ENCODE measurements at regions not wholly inside any gene's neighbourhood (a gene's known extent, or its start where the extent isn't known, plus 50 kb on each side); places are given as distances from the start of the nearest gene placed in this dataset.

- H3K9me3 ChIP-seq (ENCODE audit: insufficient read depth, low read depth, low read length): no peaks in the 10 kb centered on the region
- H3K4me1 ChIP-seq (ENCODE audit: insufficient read depth, low read length): peaks cover 8% of the 10 kb centered on the region
- no peaks in the 10 kb centered on the region for H3K36me3 ChIP-seq (ENCODE audit: insufficient read depth, low read length)
- no peak overlapping the region for H3K27ac ChIP-seq (ENCODE audit: low read depth, low read length)
- 100% methylated on average over 3 of the region's 3 CpGs for WGBS
- H3K4me3 ChIP-seq (ENCODE audit: low read length): no peak overlapping the region
- H3K9ac ChIP-seq (ENCODE audit: low read depth, low read length): no peak overlapping the region
- H3K27me3 ChIP-seq (ENCODE audit: insufficient read depth, low read length): no peaks in the 10 kb centered on the region
Measured at GRCh38 chr4:189822326-189822725, 118.3 kb upstream of the FRG1 start.

- H3K27ac ChIP-seq (ENCODE audit: low read depth, low read length): no peak overlapping the region
- no peak overlapping the region for H3K9ac ChIP-seq (ENCODE audit: low read depth, low read length)
- H3K9me3 ChIP-seq (ENCODE audit: insufficient read depth, low read depth, low read length): no peaks in the 10 kb centered on the region
- peaks cover 8% of the 10 kb centered on the region for H3K4me1 ChIP-seq (ENCODE audit: insufficient read depth, low read length)
- 84% methylated on average over 1 of the region's 3 CpGs for WGBS
- no peaks in the 10 kb centered on the region for H3K27me3 ChIP-seq (ENCODE audit: insufficient read depth, low read length)
- H3K4me3 ChIP-seq (ENCODE audit: low read length): no peak overlapping the region
- no peaks in the 10 kb centered on the region for H3K36me3 ChIP-seq (ENCODE audit: insufficient read depth, low read length)
Measured at GRCh38 chr4:189823591-189823990, 117.1 kb upstream of the FRG1 start.

DNA sequence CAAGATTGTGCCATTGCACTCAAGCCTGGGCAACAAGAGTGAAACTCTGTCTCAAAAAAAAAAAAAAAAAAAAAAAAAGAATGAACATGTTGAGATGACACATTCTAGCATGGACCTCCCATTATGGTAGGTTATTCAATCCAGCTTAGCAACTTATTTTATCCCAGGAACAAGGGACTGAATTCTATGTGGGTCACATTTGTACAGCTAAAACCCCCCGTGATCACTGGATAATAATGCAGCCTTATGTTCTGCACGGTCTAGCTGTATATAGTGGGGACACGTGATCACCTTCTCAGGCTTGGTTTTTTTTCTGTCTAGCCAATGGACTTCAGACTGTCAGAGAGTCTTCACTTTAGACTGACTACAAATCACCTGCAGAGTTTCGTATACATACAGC lies 115.2 kb upstream of the FRG1 start:
- Histone ChIP-seq H3K4me3 (ENCODE audit: low read length) (no peak overlapping the region), H3K27ac (ENCODE audit: low read depth, low read length) (no peak overlapping the region), H3K4me1 (ENCODE audit: insufficient read depth, low read length) (peaks cover 8% of the 10 kb centered on the region), H3K9ac (ENCODE audit: low read depth, low read length) (no peak overlapping the region), H3K9me3 (ENCODE audit: insufficient read depth, low read depth, low read length) (no peaks in the 10 kb centered on the region), H3K27me3 (ENCODE audit: insufficient read depth, low read length) (no peaks in the 10 kb centered on the region), H3K36me3 (ENCODE audit: insufficient read depth, low read length) (no peaks in the 10 kb centered on the region)
- WGBS: 92% methylated on average over 4 of the region's 4 CpGs

GRCh38 chr4:189826657-189827056 lies 114.0 kb upstream of the FRG1 start:
- Histone ChIP-seq H3K4me1 (ENCODE audit: insufficient read depth, low read length) (peaks cover 8% of the 10 kb centered on the region), H3K9ac (ENCODE audit: low read depth, low read length) (no peak overlapping the region), H3K4me3 (ENCODE audit: low read length) (no peak overlapping the region), H3K27ac (ENCODE audit: low read depth, low read length) (no peak overlapping the region), H3K9me3 (ENCODE audit: insufficient read depth, low read depth, low read length) (no peaks in the 10 kb centered on the region), H3K27me3 (ENCODE audit: insufficient read depth, low read length) (no peaks in the 10 kb centered on the region), H3K36me3 (ENCODE audit: insufficient read depth, low read length) (no peaks in the 10 kb centered on the region)
- 76% methylated on average over 4 of the region's 4 CpGs for WGBS

- H3K27ac ChIP-seq (ENCODE audit: low read depth, low read length): no peak overlapping the region
- H3K4me1 ChIP-seq (ENCODE audit: insufficient read depth, low read length): peaks cover 8% of the 10 kb centered on the region
- no peaks in the 10 kb centered on the region for H3K9me3 ChIP-seq (ENCODE audit: insufficient read depth, low read depth, low read length)
- H3K9ac ChIP-seq (ENCODE audit: low read depth, low read length): no peak overlapping the region
- no peaks in the 10 kb centered on the region for H3K36me3 ChIP-seq (ENCODE audit: insufficient read depth, low read length)
- 83% methylated on average over 7 of the region's 7 CpGs for WGBS
- H3K4me3 ChIP-seq (ENCODE audit: low read length): no peak overlapping the region
- no peaks in the 10 kb centered on the region for H3K27me3 ChIP-seq (ENCODE audit: insufficient read depth, low read length)
Measured at GRCh38 chr4:189828081-189828697, 112.5 kb upstream of the FRG1 start.

- no peak overlapping the region for H3K9ac ChIP-seq (ENCODE audit: low read depth, low read length)
- 97% methylated on average over 3 of the region's 6 CpGs for WGBS
- H3K27ac ChIP-seq (ENCODE audit: low read depth, low read length): no peak overlapping the region
- H3K4me1 ChIP-seq (ENCODE audit: insufficient read depth, low read length): no peaks in the 10 kb centered on the region
- no peaks in the 10 kb centered on the region for H3K27me3 ChIP-seq (ENCODE audit: insufficient read depth, low read length)
- H3K36me3 ChIP-seq (ENCODE audit: insufficient read depth, low read length): no peaks in the 10 kb centered on the region
- no peak overlapping the region for H3K4me3 ChIP-seq (ENCODE audit: low read length)
- no peaks in the 10 kb centered on the region for H3K9me3 ChIP-seq (ENCODE audit: insufficient read depth, low read depth, low read length)
Measured at GRCh38 chr4:189832528-189832927, 108.1 kb upstream of the FRG1 start.

DNA sequence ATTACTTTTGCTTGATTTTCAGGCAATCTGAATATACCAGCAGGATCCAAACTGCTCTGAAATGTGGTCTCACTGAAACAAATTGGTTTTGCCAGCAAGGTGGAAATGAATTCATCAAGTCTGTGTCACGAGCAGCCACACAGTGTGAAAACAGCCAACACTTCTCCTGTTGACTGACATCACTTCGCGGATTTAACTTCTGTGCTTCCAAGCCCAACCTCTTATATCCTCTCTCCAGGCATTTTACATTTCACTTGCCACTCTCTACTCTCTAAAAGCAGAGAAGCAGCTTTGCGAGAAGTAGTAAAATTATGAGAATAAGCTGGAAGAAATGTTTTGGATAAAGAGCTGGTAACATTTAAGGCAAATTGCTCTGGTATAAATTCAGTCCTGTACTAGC lies 106.1 kb upstream of the FRG1 start:
- 94% methylated on average over 4 of the region's 4 CpGs for WGBS
- no peak overlapping the region for H3K27ac ChIP-seq (ENCODE audit: low read depth, low read length)

GRCh38 chr4:189835505-189835904 lies 105.2 kb upstream of the FRG1 start:
- no peak overlapping the region for H3K9ac ChIP-seq (ENCODE audit: low read depth, low read length)
- 73% methylated on average over 1 of the region's 1 CpG for WGBS
- no peaks in the 10 kb centered on the region for H3K4me1 ChIP-seq (ENCODE audit: insufficient read depth, low read length)
- H3K27me3 ChIP-seq (ENCODE audit: insufficient read depth, low read length): no peaks in the 10 kb centered on the region
- H3K27ac ChIP-seq (ENCODE audit: low read depth, low read length): no peak overlapping the region
- no peak overlapping the region for H3K4me3 ChIP-seq (ENCODE audit: low read length)
- H3K9me3 ChIP-seq (ENCODE audit: insufficient read depth, low read depth, low read length): no peaks in the 10 kb centered on the region
- no peaks in the 10 kb centered on the region for H3K36me3 ChIP-seq (ENCODE audit: insufficient read depth, low read length)

More for the DNA sequence above, 106.1 kb upstream of the FRG1 start:
- Histone ChIP-seq H3K9ac (ENCODE audit: low read depth, low read length) (no peak overlapping the region), H3K36me3 (ENCODE audit: insufficient read depth, low read length) (no peaks in the 10 kb centered on the region), H3K4me1 (ENCODE audit: insufficient read depth, low read length) (no peaks in the 10 kb centered on the region), H3K27me3 (ENCODE audit: insufficient read depth, low read length) (no peaks in the 10 kb centered on the region), H3K4me3 (ENCODE audit: low read length) (no peak overlapping the region), H3K9me3 (ENCODE audit: insufficient read depth, low read depth, low read length) (no peaks in the 10 kb centered on the region)

- no peaks in the 10 kb centered on the region for H3K27me3 ChIP-seq (ENCODE audit: insufficient read depth, low read length)
- no peak overlapping the region for H3K9ac ChIP-seq (ENCODE audit: low read depth, low read length)
- 77% methylated on average over 5 of the region's 5 CpGs for WGBS
- no peaks in the 10 kb centered on the region for H3K4me1 ChIP-seq (ENCODE audit: insufficient read depth, low read length)
- no peak overlapping the region for H3K4me3 ChIP-seq (ENCODE audit: low read length)
- H3K27ac ChIP-seq (ENCODE audit: low read depth, low read length): no peak overlapping the region
- no peaks in the 10 kb centered on the region for H3K36me3 ChIP-seq (ENCODE audit: insufficient read depth, low read length)
- H3K9me3 ChIP-seq (ENCODE audit: insufficient read depth, low read depth, low read length): no peaks in the 10 kb centered on the region
Measured at GRCh38 chr4:189837471-189837870, 103.2 kb upstream of the FRG1 start.

DNA sequence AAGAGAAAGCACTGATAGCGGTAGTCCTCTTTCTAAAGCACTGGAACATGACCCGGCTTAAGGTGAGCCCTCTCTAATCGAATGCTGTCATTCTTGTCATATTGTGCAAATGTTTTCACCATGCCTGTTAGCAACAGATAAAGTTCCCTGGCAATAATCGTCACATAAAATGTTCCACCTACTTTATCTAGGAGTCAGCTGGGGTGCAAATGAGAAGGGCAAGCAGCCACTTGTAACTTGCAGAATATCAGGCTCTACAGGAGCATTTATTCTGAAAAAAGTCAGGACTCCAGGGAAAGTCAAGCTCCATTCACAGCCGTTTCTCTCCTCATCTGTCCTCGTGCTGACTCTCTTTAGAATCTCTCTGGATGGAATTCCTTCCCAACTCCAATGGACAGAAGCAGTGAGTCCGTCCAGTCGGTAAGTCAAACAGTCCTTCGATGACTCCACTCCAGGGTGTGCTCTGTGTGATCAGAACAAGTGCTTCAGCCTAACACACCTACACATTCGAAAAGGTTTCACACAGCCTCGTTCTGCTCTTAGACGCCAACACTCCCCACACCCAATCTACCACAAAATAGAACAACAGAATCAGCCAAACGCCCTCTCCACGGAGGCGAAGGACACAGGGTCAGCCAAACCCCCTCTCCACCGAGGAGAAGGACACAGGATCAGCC lies 101.7 kb upstream of the FRG1 start:
- Histone ChIP-seq H3K36me3 (ENCODE audit: insufficient read depth, low read length) (no peaks in the 10 kb centered on the region), H3K27me3 (ENCODE audit: insufficient read depth, low read length) (no peaks in the 10 kb centered on the region), H3K4me3 (ENCODE audit: low read length) (no peak overlapping the region), H3K27ac (ENCODE audit: low read depth, low read length) (no peak overlapping the region), H3K4me1 (ENCODE audit: insufficient read depth, low read length) (no peaks in the 10 kb centered on the region), H3K9me3 (ENCODE audit: insufficient read depth, low read depth, low read length) (no peaks in the 10 kb centered on the region), H3K9ac (ENCODE audit: low read depth, low read length) (no peak overlapping the region)
- WGBS: 88% methylated on average over 16 of the region's 16 CpGs

- no peak overlapping the region for H3K4me3 ChIP-seq (ENCODE audit: low read length)
- no peaks in the 10 kb centered on the region for H3K27me3 ChIP-seq (ENCODE audit: insufficient read depth, low read length)
- H3K9ac ChIP-seq (ENCODE audit: low read depth, low read length): no peak overlapping the region
- no peak overlapping the region for H3K27ac ChIP-seq (ENCODE audit: low read depth, low read length)
- WGBS: 95% methylated on average over 5 of the region's 5 CpGs
- H3K36me3 ChIP-seq (ENCODE audit: insufficient read depth, low read length): no peaks in the 10 kb centered on the region
- H3K9me3 ChIP-seq (ENCODE audit: insufficient read depth, low read depth, low read length): no peaks in the 10 kb centered on the region
- H3K4me1 ChIP-seq (ENCODE audit: insufficient read depth, low read length): no peaks in the 10 kb centered on the region
Measured at GRCh38 chr4:189840356-189840755, 100.3 kb upstream of the FRG1 start.

Measured in HUES64 (cell line).